ENCODE measurements at regions not wholly inside any gene's neighbourhood (a gene's known extent, or its start where the extent isn't known, plus 50 kb on each side); places are given as distances from the start of the nearest gene placed in this dataset.

- H3K4me1 ChIP-seq (ENCODE audit: control insufficient read depth, extremely low read depth, insufficient read depth, low read length) = no peaks in the 10 kb centered on the region
- H2AFZ ChIP-seq (ENCODE audit: low read depth, low read length) = no peak overlapping the region
- no peak overlapping the region for H3K4me3 ChIP-seq (replicated peaks in 1 of 3; ENCODE audit: insufficient read depth in 1 of 3, low read depth in 1 of 3, low read length in 3 of 3)
- no peak overlapping the region for H3K9ac ChIP-seq (replicated peaks; ENCODE audit: extremely low read depth, insufficient read depth, low read length)
- no peaks in the 10 kb centered on the region for H4K20me1 ChIP-seq (replicated peaks; ENCODE audit: control insufficient read depth, extremely low read depth, insufficient read depth, low read length)
- H3K79me2 ChIP-seq (ENCODE audit: control insufficient read depth, insufficient read depth, low read length) = no peaks in the 10 kb centered on the region
- no peak for FAIRE-seq
- POLR2A ChIA-PET = no interaction called here
- no peak overlapping the region for H3K27ac ChIP-seq (ENCODE audit: insufficient read depth, low read depth, low read length)
- no peaks in the 10 kb centered on the region for H3K9me1 ChIP-seq (replicated peaks; ENCODE audit: control insufficient read depth, extremely low read depth, insufficient read depth, low read length)
- no TSS peak for BruUV-seq (replicated peaks)
- H3K4me2 ChIP-seq (ENCODE audit: insufficient read depth, low read length) = no peak overlapping the region
- H3K36me3 ChIP-seq (ENCODE audit: control insufficient read depth in 2 of 2, extremely low read depth in 1 of 2, insufficient read depth in 2 of 2, low read length in 2 of 2) = no peaks in the 10 kb centered on the region
- dilution Hi-C loops (cut with MboI; ENCODE audit: extremely low pct_ligation_motif_present, low sequenced_read_pairs) = no loop called here
- CTCF ChIA-PET = no interaction called here
- intact Hi-C loops (cut with micrococcal nuclease) = no loop called here
- DNase-seq (ENCODE audit: low read depth, low spot score) = no peak
- TF ChIP-seq CTCF (IDR thresholded peaks at IDR 0.05; ENCODE audit: extremely low read depth in 1 of 2, insufficient read depth in 1 of 2, low read depth in 1 of 2, low read length in 2 of 2) (no peak), POLR2AphosphoS5 (IDR thresholded peaks at IDR 0.05; ENCODE audit: insufficient read depth, low read depth, low read length) (no peak), EZH2 (IDR thresholded peaks at IDR 0.05; ENCODE audit: borderline replicate concordance, low read depth, low read length, severe bottlenecking) (no peak), MAX (IDR thresholded peaks at IDR 0.05; ENCODE audit: insufficient read depth, insufficient read length) (no peak)
- no peaks in the 10 kb centered on the region for H3K9me3 ChIP-seq (replicated peaks; ENCODE audit: control insufficient read depth, insufficient read depth, low read length)
- H3K27me3 ChIP-seq (ENCODE audit: control insufficient read depth in 2 of 2, insufficient read depth in 2 of 2, low read length in 2 of 2) = no peaks in the 10 kb centered on the region
Observed at GRCh38 chr2:239650674-239651073, 249.9 kb upstream of the HDAC4 start.

GRCh38 chr2:239649309-239649708 lies 248.5 kb upstream of the HDAC4 start:
- FAIRE-seq (no peak), DNase-seq (ENCODE audit: low read depth, low spot score) (no peak)
- Histone ChIP-seq H4K20me1 (replicated peaks; ENCODE audit: control insufficient read depth, extremely low read depth, insufficient read depth, low read length) (no peaks in the 10 kb centered on the region), H3K9ac (replicated peaks; ENCODE audit: extremely low read depth, insufficient read depth, low read length) (no peak overlapping the region), H3K9me3 (replicated peaks; ENCODE audit: control insufficient read depth, insufficient read depth, low read length) (no peaks in the 10 kb centered on the region), H3K9me1 (replicated peaks; ENCODE audit: control insufficient read depth, extremely low read depth, insufficient read depth, low read length) (no peaks in the 10 kb centered on the region), H3K4me3 (replicated peaks in 1 of 3; ENCODE audit: insufficient read depth in 1 of 3, low read depth in 1 of 3, low read length in 3 of 3) (no peak overlapping the region), H3K4me2 (ENCODE audit: insufficient read depth, low read length) (no peak overlapping the region), H3K36me3 (ENCODE audit: control insufficient read depth in 2 of 2, extremely low read depth in 1 of 2, insufficient read depth in 2 of 2, low read length in 2 of 2) (no peaks in the 10 kb centered on the region), H3K27me3 (ENCODE audit: control insufficient read depth in 2 of 2, insufficient read depth in 2 of 2, low read length in 2 of 2) (no peaks in the 10 kb centered on the region), H3K79me2 (ENCODE audit: control insufficient read depth, insufficient read depth, low read length) (no peaks in the 10 kb centered on the region), H2AFZ (ENCODE audit: low read depth, low read length) (no peak overlapping the region), H3K4me1 (ENCODE audit: control insufficient read depth, extremely low read depth, insufficient read depth, low read length) (no peaks in the 10 kb centered on the region), H3K27ac (ENCODE audit: insufficient read depth, low read depth, low read length) (no peak overlapping the region)
- CTCF ChIA-PET = no interaction called here
- dilution Hi-C loops (cut with MboI; ENCODE audit: extremely low pct_ligation_motif_present, low sequenced_read_pairs) (no loop called here), intact Hi-C loops (cut with micrococcal nuclease) (no loop called here)
- TF ChIP-seq EZH2 (IDR thresholded peaks at IDR 0.05; ENCODE audit: borderline replicate concordance, low read depth, low read length, severe bottlenecking) (no peak), GATA2 (IDR thresholded peaks at IDR 0.05; ENCODE audit: insufficient read depth, insufficient read length, low read depth, low read length) (no peak), POLR2A (IDR thresholded peaks at IDR 0.05; ENCODE audit: low read depth, low read length) (no peak), MAX (IDR thresholded peaks at IDR 0.05; ENCODE audit: insufficient read depth, insufficient read length) (no peak), MYC (IDR thresholded peaks at IDR 0.05; ENCODE audit: low read depth, low read length) (no peak), POLR2AphosphoS5 (IDR thresholded peaks at IDR 0.05; ENCODE audit: insufficient read depth, low read depth, low read length) (no peak), CTCF (IDR thresholded peaks at IDR 0.05; ENCODE audit: extremely low read depth in 1 of 2, insufficient read depth in 1 of 2, low read depth in 1 of 2, low read length in 2 of 2) (no peak), JUN (IDR thresholded peaks at IDR 0.05; ENCODE audit: borderline replicate concordance, insufficient read depth, insufficient read length, low read depth) (no peak), FOS (IDR thresholded peaks at IDR 0.05; ENCODE audit: borderline replicate concordance, insufficient read depth, low read length) (no peak)
- POLR2A ChIA-PET = no interaction called here
- no TSS peak for BruUV-seq (replicated peaks)
